ENCODE measurements at regions not wholly inside any gene's neighbourhood (a gene's known extent, or its start where the extent isn't known, plus 50 kb on each side); places are given as distances from the start of the nearest gene placed in this dataset.

DNA sequence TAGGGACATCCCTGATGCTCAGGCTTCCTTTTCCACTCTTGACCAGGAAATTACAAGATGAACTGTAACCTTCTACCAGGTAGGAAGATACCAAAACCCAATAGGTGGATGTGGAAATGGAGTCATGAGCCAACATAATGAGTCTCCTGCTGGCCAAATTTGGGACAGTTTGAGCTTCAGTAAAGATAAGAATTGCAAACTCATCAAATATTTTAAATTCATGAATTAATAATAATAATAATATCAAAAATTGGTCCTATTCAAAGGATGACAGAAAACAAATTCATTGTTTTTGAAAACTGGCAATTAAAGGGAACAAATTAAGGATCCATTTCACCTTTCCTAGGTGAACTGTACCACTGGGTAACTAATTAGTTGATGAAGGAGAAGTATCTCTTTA lies 309.7 kb downstream of the NEK10 start:
- no peaks in the 10 kb centered on the region for H3K27me3 ChIP-seq (ENCODE audit: control insufficient read depth, insufficient read depth, low read length)
- no peaks in the 10 kb centered on the region for H3K36me3 ChIP-seq (ENCODE audit: control insufficient read depth, insufficient read depth, low read length)
- no peak overlapping the region for H3K4me3 ChIP-seq (ENCODE audit: low read depth, low read length)
- TF ChIP-seq, protein P1, sequence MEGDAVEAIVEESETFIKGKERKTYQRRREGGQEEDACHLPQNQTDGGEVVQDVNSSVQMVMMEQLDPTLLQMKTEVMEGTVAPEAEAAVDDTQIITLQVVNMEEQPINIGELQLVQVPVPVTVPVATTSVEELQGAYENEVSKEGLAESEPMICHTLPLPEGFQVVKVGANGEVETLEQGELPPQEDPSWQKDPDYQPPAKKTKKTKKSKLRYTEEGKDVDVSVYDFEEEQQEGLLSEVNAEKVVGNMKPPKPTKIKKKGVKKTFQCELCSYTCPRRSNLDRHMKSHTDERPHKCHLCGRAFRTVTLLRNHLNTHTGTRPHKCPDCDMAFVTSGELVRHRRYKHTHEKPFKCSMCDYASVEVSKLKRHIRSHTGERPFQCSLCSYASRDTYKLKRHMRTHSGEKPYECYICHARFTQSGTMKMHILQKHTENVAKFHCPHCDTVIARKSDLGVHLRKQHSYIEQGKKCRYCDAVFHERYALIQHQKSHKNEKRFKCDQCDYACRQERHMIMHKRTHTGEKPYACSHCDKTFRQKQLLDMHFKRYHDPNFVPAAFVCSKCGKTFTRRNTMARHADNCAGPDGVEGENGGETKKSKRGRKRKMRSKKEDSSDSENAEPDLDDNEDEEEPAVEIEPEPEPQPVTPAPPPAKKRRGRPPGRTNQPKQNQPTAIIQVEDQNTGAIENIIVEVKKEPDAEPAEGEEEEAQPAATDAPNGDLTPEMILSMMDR (IDR thresholded peaks at IDR 0.05; ENCODE audit: insufficient read depth, low read length, poor library complexity, severe bottlenecking), result no peak
- DNase-seq (ENCODE audit: low read depth), result no peak

Data from kidney epithelial cell (primary cell).